Inflammatory macrophage treated with lipopolysaccharide for 1 hour (primary cell): ENCODE measurements at regions not wholly inside any gene's neighbourhood (a gene's known extent, or its start where the extent isn't known, plus 50 kb on each side); places are given as distances from the start of the nearest gene placed in this dataset.
"Not testable (repeated sequence)": the region's sequence is repeated elsewhere in the genome, so short reads cannot be mapped to it uniquely, and the experiment has no call there.

ENCODE experiments used
- DNase-seq, 2 donors: peaks; one replicate each; pipeline ENCODE4 v3.0.0-alpha.2; 2020 to 2022

DNA sequence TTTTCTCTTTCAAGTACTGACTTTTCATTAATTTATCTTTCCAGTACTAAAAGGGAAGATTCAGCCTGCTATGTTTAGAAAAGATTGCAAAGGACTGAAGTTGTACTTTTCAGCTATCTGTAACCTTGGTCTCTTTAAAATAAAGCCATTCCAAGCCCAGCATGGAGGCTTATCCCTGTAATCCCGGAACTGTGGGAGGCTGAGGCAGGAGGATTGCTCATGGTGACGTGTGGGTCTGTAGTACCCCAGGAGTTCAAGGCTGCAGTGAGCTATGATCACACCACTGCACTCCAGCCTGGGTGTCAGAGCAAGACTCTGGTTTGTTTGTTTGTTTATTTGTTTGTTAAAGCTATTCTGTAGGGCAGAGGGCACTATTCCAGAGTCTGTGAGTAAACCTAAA, 50.6 kb upstream of the TMEM170B start:
- no peak for DNase-seq

DNA sequence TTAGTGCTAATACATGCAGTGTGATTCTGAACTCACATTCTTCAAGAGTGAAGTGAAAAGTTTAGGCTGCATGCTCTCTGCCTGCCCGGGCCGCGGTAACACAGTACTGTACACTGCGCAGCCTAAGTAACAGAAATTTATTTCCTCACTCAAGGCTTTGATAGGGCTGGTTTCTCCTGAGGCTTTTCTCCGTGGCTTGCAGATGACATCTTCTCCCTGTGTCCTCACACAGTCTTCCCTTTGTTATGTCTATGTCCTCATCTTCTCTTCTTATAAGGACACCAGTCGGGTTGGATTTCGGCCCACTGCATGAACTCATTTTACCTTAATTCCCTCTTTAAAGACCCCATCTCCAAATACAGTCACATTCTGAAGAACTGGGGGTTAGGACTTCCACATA, 51.1 kb upstream of the TMEM170B start:
- no peak for DNase-seq

DNA sequence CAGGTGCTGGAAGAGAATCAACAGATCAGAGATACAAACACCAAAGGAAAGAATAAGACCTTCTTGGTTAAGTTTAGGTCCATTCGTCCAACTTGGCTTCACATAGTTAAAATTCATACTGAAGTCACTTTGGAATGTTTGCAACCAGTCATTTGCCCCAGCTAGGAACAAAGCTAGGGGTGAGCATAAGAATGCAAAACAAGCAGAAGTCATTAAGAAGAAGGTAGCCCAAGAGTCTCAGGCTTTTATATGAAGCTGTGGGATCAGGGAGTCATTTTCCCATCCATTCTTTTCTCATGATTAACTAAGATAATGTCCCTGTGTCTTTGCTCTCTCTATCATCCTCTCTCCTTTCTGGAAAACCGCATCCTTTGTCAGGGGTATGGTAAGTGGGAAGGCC, 51.5 kb upstream of the TMEM170B start:
- no peak for DNase-seq

DNA sequence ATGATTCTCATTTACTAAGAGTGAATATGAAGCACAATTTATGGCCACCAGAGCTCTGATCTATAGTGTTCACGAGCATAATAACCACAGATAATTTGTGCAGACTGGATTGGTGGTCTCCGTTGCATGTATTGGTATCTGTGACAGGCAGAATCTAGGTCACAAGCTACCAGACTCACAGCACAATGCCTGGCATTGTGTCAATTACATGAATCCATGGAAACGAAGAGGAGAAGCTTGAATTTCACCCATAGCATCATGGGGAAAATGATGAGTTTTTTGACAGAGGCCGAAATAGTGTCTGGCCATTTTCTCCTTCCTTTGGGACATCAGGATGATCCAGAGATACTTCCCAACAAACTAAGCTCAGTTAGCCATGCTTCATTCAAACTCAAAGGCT, 52.3 kb upstream of the TMEM170B start:
- DNase-seq: no peak

DNA sequence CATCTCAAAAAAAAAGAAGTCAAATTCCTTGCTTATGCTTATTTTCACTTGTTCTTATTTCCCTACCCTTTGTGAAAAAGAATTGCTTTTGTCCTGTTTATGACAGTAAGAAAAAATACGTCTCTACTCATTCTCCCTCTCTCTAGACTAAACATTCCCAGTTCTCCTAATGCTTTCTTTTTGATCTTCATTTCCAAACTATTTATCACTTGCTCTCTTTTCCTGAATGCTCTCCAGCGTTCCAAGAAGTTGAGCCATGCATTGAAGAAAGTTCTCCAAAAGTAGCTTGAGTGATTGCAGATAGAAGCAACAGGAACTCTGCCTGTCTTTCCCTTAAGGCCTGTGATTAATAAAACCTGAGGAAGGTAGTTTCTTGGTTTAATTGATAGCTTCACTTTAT, 53.1 kb upstream of the TMEM170B start:
- DNase-seq: no peak

DNA sequence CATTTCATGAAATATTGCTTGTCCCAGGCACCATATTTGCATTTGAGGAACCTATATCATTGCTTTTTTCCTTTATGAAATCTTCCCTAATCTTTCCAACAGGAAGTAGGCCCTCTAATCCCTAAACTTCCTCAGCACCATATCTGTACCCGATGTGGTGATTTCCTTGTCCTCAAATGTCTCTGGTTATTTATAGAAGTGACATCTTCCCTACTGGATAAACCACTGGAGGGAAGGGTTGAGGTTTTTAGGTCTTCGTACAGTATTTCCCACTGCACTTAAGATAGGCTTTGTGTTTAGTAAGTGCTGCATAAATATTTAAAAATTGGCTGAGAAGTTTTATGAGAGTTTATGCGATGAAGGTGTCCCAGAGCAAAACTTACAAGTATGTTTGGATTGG, 54.9 kb upstream of the TMEM170B start:
- peak in 1 of 2 donors; percentile 39 for DNase-seq

DNA sequence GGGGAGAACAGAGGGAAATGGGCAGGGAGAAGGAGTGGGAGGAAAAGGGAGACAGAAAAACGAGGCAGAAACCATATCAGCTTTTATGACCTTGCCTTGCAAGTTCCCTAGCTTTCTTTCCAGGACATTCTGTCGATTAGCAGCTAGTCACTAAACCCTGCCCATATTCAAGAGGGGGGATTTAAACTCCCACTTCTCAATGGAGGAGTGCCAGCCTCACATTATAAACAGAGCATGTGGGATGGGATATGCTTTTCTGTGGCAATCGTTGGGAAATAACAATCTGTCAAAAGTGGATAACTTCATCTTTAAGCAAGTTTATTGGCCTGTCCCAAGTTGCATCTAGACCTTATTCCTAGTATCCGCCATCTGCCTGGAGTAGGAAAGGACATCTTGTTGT, 57.0 kb upstream of the TMEM170B start:
- no peak for DNase-seq

DNA sequence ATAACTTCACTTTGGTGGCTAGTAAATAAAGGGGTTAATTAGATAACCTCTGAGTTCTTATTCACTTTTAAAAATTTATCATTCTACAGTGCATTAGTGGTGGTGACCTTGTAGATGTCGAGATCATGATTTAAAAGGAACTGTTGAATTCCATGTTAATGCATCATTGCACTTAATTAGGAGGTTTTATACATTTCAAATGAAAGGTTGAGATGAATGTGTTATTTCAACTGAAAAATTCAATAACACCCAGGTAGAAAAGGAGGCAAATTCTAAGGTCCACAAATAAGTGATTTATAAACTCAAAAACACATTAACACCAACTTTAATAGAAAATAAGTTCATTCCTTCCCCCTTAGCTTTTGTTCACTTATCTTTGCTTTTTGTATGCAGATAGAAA, 58.3 kb upstream of the TMEM170B start:
- no peak for DNase-seq

DNA sequence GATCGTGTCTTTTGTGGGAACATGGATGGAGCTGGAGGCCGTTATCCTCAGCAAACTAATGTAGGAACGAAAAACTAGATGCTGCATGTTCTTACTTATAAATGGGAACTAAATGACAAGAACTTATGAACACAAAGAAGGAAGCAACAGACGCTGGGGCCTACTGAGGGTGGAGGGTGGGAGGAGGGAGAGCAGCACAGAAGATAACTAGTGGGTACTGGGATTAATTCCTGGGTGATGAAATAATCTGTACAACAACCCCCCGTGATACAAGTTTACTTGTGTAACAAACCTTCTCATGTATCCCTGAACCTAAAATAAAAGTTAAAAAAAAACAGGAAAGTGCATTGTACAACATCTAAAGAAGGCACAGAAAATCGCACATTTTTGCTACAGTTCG, 59.0 kb upstream of the TMEM170B start:
- peak; percentile 29 to 61 for DNase-seq

DNA sequence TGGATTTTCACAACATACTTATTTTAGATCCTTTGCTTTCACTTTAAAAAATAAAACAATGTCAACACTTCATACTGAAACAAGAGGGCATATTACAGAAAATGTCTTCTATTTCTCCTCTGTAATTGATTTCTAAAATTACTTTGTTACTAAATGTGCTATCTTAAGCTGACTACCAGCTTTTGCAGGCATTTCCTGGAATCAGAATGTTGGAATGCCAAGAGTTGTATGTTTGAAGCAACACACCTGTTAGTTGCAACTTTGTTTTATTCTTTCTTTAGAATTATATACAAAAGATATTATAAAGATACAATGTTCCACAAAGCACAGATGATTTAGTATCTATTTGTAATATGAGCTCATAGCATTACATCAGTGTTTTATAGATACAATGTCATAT, 62.5 kb upstream of the TMEM170B start:
- no peak for DNase-seq

DNA sequence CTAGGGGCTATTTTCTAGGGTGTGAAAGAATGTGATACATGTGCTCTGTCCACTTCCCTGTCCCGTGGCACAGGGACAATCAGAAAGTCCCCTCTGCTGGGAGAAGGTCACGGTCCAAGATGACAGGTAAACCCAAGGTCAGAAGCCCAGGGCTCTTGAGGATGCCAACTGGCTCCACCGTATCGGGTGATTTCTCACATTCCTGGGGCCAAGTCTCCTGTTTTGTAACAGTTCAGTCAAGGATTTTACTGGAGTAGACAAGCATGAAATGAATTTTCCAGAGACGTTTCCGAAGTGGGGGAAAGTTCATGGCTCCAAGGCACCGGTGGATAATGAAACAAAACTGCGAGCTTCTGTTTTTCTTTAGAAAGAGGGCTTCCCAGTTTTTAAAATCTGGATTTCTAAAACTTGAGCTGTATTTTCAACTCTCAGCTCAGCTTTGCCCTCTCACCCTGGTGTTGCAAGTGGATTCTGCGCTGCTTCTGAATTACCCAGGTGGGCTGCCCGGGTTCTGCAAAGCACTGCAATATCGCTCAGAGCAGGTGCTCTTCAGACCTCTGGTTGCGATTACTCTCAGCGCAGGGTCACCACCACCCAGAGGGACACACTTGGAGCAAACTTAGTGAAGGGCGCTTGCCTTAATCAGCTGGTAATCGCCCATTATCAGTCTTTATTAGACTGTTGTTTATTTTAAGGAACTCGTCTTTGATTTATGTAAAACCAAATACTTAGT, 64.4 kb upstream of the TMEM170B start:
- no peak for DNase-seq

DNA sequence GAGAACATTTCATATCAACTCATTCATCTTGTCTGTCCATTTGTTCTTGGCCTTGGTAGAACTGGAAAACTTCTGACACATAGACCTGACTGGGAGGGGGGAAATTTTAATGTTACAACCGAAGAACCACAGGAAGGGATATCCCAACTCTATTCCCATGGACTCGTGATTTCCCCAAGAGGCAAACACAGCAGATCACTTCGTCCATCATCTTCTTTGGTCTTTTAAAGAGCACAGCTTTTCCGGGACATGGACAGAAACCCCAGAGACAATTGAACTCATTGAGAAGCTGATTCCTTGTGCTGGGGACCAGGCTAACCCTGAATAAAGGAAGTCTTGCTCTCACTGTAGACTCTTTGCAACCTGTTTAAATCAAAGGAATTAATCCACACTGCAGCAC, 66.3 kb upstream of the TMEM170B start:
- no peak for DNase-seq

DNA sequence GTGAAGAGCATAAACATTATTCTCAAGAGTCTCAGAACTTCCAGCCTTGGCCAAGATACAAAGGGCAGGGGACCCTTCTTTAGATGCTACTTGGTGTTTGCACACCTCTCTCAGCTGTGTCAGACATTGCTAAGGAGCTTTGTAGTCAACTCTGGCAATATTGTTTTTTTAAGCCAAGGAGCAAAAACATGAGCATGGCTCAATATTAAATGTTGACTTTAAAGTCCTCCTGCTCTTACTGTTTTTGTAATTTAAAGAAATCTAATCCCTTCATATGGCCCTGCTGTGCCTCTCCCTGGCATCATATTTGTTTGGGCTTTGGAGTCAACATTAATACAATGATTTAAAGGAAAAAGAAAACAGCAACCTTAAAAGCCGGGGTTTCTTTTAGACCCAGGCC, 67.9 kb upstream of the TMEM170B start:
- DNase-seq: no peak

DNA sequence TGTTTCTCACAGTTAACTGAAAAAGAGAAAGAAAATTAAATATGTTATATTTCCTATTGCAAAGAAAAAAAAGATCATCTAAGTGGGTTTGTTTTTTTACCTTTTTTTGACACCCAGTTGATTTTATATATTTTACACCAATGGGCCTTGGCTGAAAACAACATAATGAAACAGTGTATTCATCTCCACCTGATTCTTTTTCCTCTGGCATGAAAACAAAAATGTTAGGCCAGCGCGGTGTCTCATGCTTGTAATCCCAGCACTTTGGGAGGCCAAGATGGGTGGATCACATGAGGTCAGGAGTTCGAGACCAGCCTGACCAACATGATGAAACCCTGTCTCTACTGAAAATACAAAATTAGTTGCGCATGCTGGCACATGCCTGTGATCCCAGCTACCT, 69.3 kb upstream of the TMEM170B start:
- not testable (repeated sequence) for DNase-seq

DNA sequence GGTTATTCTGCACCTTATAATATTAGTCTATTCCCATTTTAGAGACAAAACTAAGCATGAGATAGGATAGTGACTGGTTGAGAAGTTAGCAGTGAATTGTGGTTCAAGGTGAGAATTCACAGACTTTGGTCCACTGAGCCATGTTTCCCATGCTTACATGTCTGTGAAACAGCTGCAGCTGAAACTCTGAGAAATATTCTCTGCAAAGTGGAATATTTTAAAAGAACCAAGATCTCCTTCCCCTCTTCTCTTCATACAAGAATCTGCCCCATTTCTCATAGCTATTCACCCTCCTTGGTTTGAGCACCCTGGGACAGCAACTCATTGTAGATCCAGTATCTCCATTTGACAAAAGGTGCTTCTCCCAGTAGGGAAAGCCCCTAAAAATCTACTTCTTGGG, 70.2 kb upstream of the TMEM170B start:
- no peak for DNase-seq

DNA sequence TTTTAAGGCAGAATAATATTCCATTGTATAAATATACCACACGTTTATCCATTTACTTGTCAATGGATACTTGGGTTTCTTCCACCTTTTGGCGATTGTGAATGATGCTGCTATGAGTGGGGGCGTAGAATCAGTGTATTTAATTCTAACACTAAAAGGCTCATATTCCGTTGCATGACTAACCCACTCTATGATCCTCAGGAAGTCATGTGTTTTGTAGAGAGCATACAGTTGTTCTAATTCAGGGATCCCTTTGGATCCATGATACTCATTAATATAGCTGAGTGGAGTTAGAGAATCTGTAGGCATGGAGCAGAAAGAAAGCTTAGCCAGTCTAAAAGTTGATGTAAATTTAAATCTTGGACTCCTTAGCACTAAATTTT, 74.2 kb upstream of the TMEM170B start:
- peak in 1 of 2 donors; percentile 9 for DNase-seq

DNA sequence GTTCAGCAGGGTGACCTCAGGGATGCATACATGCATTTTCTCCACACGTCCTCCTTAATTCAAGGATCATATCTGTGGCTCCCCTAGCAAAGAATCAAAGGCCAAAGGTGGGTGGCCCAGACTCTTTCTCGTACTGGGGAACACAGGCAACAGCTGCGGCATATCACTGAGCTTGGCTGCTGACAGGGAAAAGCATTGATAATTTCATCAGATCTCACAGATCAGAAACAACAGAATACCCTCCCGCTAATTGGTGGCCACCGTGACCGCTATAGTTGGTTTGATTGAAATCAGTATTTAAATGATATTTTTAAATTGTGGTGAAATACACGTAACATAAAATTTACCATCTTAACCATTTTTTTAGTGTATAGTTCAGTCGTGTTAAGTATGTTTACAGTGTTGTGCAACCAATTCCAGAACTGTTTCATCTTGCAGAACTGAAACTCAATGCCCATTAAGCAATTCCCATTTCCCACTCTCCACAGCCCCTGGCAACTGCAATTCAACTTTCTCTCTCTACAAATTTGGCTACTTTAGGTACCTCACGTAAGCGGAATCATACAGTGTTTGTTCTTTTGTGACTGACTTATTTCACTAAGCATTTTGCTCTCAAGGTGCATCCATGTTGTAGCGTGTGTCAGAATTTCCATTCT, 74.7 kb upstream of the TMEM170B start:
- peak; percentile 82 to 86 for DNase-seq

DNA sequence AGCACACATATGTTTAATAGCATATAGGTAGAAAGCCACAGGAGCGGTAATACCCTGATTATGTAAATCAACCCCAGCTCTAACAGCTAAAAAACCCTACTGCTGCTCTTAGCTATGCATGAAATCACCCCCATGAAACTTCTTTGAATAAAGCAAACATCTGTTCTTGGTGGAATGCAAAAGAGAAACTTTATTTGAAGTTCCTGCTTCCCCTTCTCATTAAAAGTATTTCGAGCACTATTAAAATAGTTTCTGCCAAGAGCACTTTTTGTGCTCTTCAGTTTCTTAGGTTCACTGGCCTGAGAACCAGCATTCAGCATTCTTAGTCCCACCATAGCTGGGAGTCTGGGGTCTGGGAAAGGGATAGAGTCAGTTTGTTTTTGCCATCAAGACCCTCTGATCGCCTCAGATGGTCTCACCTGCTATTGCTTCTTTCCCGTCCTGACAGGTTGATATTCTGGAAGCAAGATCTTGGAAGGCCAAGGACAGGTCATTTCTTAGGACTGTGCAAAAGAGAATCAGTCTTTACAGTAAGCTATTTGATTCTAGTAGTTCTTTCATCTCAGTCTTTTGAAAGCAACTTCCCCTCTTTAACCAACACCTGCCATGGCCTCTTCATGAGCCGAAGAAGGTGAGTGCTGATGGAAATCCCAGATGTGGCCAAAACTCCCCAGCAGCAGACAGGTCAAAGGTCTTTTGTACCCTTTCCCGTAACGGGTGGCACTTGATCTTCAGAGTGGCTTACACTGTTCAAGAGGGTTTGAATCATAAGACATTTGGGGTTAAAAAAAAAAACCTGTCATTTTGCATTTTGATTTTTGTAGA, 76.5 kb upstream of the TMEM170B start:
- peak; percentile 45 to 66 for DNase-seq

DNA sequence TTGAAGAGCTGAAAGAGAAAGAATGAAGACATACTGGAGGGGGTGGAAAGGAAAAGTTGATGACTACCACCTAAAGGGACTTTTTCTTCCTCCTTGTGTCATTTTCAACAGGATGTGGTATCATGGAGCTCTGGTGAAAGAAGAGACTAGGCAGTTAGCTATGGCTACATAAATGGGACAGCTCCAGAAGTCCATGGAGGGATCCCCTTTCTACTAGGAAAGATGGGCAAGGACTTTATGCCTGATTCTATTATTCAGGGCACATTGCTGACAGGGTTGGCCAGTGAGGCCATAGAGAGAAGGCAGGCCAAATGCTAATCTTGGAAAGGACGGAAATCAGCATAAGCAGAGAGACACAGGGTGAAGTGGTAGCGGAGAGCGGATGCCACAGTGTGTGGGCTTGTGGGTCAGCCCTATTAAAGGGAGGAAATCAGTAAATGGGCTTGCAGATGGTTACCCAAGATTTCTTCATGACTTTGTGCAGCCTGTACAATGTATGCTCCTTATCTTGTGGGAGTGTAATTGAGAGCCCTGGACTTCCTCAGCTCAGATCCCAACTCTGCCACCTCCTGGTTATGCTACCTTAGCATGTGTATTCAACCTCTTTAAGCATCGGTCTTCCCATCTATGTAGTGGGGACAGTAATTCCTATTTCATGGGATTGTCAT, 77.4 kb upstream of the TMEM170B start:
- DNase-seq: peak; percentile 71 to 88

DNA sequence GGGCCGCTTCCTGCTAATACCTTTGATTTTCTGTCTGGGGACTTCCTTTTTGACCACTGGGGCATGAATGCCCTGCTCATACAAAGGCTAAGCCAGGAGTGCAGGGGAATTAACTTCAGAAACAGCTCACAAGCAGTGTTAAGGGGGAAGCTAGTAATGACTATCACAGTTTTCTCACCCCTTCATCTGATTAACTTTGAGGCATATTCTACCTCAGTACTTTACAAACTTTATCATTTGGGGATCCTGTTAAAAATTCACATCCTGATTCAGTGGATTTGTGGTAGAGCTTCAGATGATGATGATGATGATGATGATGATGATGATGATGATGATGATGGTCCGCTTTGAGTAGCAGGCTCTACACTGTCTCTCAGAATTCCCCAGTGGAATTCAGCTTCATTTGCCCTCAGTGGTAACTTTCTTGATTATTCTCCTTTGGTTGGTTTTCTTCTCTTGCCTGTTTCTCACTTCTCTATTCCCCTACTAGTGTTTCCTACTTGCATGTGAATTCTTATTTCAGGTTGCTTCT, 78.4 kb upstream of the TMEM170B start:
- no peak for DNase-seq

DNA sequence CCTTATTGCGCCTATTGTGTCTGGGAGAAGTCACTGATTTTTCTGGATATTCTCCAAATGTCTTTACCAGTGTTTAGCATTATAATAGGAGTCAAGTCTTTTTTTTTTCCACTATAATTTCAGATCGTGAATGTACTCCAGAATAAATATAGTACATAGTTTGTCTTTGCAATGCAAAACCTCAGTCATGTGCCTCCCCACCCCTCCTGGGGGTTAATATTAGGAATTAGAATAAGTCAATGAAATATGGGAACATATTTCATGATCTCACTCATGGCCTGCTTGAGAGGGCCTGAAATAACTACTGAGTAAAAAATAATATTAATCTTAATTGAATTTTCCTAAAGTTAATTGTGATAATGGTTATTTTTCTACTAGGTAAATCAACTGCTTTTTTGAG, 79.0 kb upstream of the TMEM170B start:
- no peak for DNase-seq

DNA sequence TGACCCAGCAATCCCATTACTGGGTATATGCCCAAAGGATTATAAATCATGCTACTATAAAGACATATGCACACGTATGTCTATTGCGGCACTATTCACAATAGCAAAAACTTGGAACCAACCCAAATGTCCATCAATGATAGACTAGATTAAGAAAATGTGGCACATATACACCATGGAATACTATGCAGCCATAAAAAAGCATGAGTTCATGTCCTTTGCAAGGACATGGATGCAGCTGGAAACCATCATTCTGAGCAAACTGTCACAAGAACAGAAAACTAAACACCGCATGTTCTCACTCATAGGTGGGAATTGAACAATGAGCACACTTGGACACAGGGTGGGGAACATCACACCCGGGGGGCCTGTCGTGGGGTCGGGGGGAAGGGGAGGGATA, 80.1 kb upstream of the TMEM170B start:
- DNase-seq: not testable (repeated sequence)

DNA sequence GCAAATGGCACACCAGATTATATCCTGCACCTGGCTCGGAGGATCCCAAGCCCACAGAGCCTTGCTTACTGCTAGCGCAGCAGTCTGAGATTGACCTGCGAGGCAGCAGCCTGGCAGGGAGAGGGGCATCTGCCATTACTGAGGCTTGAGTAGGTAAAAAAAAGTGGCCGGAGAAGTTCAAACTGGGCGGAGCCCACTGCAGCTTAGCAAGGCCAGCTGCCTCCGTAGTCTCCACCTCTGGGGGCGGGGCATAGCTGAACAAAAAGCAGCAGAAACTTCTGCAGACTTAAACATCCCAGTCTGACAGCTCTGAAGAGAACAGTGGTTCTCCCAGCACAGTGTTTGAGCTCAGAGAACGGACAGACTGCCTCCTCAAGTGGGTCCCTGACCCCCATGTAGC, 85.4 kb upstream of the TMEM170B start:
- DNase-seq: not testable (repeated sequence)
